ENCODE measurements at regions not wholly inside any gene's neighbourhood (a gene's known extent, or its start where the extent isn't known, plus 50 kb on each side); places are given as distances from the start of the nearest gene placed in this dataset.

GRCh38 chr3:99562990-99563607 is 75.3 kb upstream of the COL8A1 start:
- H3K4me3 ChIP-seq (ENCODE audit: low read length), result no peak overlapping the region
- no peaks in the 10 kb centered on the region for H3F3A ChIP-seq (ENCODE audit: insufficient read depth, low read length, poor library complexity, severe bottlenecking)
- no peaks in the 10 kb centered on the region for H3K9me3 ChIP-seq (ENCODE audit: low read length)
- TF ChIP-seq EP300 (conservative IDR thresholded peaks at IDR 0.05; ENCODE audit: poor library complexity, severe bottlenecking) (no peak), MXI1 (conservative IDR thresholded peaks at IDR 0.05; ENCODE audit: poor library complexity, severe bottlenecking) (no peak)
- no peak overlapping the region for H3K9ac ChIP-seq (ENCODE audit: low read length)
- no peak overlapping the region for H3K4me2 ChIP-seq (ENCODE audit: low read length)
- no peaks in the 10 kb centered on the region for H3K9me2 ChIP-seq (ENCODE audit: insufficient read depth, low read length)
- H3K27ac ChIP-seq (ENCODE audit: low read length), result no peak overlapping the region
- H3K27me3 ChIP-seq (ENCODE audit: insufficient read depth, low read depth, low read length), result no peaks in the 10 kb centered on the region
- H3K79me2 ChIP-seq (replicated peaks; ENCODE audit: insufficient read depth, low read length), result no peaks in the 10 kb centered on the region
- no peaks in the 10 kb centered on the region for H3K36me3 ChIP-seq (ENCODE audit: insufficient read depth, low read length)
- no peaks in the 10 kb centered on the region for H4K20me1 ChIP-seq (ENCODE audit: insufficient read depth)
- no peak overlapping the region for H2AFZ ChIP-seq (ENCODE audit: low read depth, low read length)

GRCh38 chr3:99562138-99562537 is 76.3 kb upstream of the COL8A1 start:
- Histone ChIP-seq H3K4me2 (ENCODE audit: low read length) (no peak overlapping the region), H3K36me3 (ENCODE audit: insufficient read depth, low read length) (no peaks in the 10 kb centered on the region), H3K9ac (ENCODE audit: low read length) (no peak overlapping the region), H3K4me3 (ENCODE audit: low read length) (no peak overlapping the region), H3K79me2 (replicated peaks; ENCODE audit: insufficient read depth, low read length) (no peaks in the 10 kb centered on the region), H3K9me2 (ENCODE audit: insufficient read depth, low read length) (no peaks in the 10 kb centered on the region), H3K9me3 (ENCODE audit: low read length) (no peaks in the 10 kb centered on the region), H2AFZ (ENCODE audit: low read depth, low read length) (no peak overlapping the region), H3F3A (ENCODE audit: insufficient read depth, low read length, poor library complexity, severe bottlenecking) (no peaks in the 10 kb centered on the region), H3K27me3 (ENCODE audit: insufficient read depth, low read depth, low read length) (no peaks in the 10 kb centered on the region), H4K20me1 (ENCODE audit: insufficient read depth) (no peaks in the 10 kb centered on the region), H3K27ac (ENCODE audit: low read length) (no peak overlapping the region)
- TF ChIP-seq EP300 (conservative IDR thresholded peaks at IDR 0.05; ENCODE audit: poor library complexity, severe bottlenecking), result no peak
- TF ChIP-seq RAD21 (conservative IDR thresholded peaks at IDR 0.05), result no peak
- no peak for TF ChIP-seq TAF1 (IDR thresholded peaks at IDR 0.05; ENCODE audit: low read depth)
- TF ChIP-seq MXI1 (conservative IDR thresholded peaks at IDR 0.05; ENCODE audit: poor library complexity, severe bottlenecking), result no peak
- no peak for TF ChIP-seq EZH2 (IDR thresholded peaks at IDR 0.05; ENCODE audit: borderline replicate concordance, insufficient read depth, low read length, poor library complexity, severe bottlenecking)
- TF ChIP-seq POLR2AphosphoS5 (IDR thresholded peaks at IDR 0.05), result no peak

DNA sequence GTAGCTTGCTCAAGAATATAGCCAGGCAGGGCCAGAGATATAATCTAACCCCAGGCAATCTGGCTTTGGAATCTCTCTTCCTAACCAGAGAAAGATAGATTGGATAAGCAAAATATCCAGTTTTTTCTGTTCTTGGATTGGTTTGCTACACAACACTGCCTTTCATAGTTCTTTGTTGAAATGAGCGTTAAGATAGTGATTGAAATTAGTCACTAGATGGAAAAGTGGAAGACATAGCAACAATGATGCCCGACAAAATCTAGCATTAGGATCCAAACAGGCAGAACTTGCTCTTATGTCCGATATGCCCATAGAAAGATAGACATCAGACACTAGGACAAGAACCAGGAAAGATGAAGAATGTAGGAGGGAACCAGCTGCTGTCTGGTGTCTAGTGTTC is 77.3 kb upstream of the COL8A1 start:
- Histone ChIP-seq H3K27ac (ENCODE audit: low read length) (no peak overlapping the region), H2AFZ (ENCODE audit: low read depth, low read length) (no peak overlapping the region), H3K4me2 (ENCODE audit: low read length) (no peak overlapping the region), H3K9ac (ENCODE audit: low read length) (no peak overlapping the region), H3K9me3 (ENCODE audit: low read length) (no peaks in the 10 kb centered on the region), H3F3A (ENCODE audit: insufficient read depth, low read length, poor library complexity, severe bottlenecking) (no peaks in the 10 kb centered on the region), H3K27me3 (ENCODE audit: insufficient read depth, low read depth, low read length) (no peaks in the 10 kb centered on the region), H3K4me3 (ENCODE audit: low read length) (no peak overlapping the region), H3K36me3 (ENCODE audit: insufficient read depth, low read length) (no peaks in the 10 kb centered on the region), H3K79me2 (replicated peaks; ENCODE audit: insufficient read depth, low read length) (no peaks in the 10 kb centered on the region), H3K9me2 (ENCODE audit: insufficient read depth, low read length) (no peaks in the 10 kb centered on the region), H4K20me1 (ENCODE audit: insufficient read depth) (no peaks in the 10 kb centered on the region)
- TF ChIP-seq SMC3 (conservative IDR thresholded peaks at IDR 0.05; ENCODE audit: poor library complexity) (no peak), EZH2 (IDR thresholded peaks at IDR 0.05; ENCODE audit: borderline replicate concordance, insufficient read depth, low read length, poor library complexity, severe bottlenecking) (no peak)
- TF ChIP-seq, protein P1, sequence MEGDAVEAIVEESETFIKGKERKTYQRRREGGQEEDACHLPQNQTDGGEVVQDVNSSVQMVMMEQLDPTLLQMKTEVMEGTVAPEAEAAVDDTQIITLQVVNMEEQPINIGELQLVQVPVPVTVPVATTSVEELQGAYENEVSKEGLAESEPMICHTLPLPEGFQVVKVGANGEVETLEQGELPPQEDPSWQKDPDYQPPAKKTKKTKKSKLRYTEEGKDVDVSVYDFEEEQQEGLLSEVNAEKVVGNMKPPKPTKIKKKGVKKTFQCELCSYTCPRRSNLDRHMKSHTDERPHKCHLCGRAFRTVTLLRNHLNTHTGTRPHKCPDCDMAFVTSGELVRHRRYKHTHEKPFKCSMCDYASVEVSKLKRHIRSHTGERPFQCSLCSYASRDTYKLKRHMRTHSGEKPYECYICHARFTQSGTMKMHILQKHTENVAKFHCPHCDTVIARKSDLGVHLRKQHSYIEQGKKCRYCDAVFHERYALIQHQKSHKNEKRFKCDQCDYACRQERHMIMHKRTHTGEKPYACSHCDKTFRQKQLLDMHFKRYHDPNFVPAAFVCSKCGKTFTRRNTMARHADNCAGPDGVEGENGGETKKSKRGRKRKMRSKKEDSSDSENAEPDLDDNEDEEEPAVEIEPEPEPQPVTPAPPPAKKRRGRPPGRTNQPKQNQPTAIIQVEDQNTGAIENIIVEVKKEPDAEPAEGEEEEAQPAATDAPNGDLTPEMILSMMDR (IDR thresholded peaks at IDR 0.05; ENCODE audit: poor library complexity, severe bottlenecking), result no peak

Measured in neural cell (in vitro differentiated cells).